ENCODE measurements at regions not wholly inside any gene's neighbourhood (a gene's known extent, or its start where the extent isn't known, plus 50 kb on each side); places are given as distances from the start of the nearest gene placed in this dataset.

GRCh38 chr10:10796061-10796773 lies 221.5 kb upstream of the CELF2 start:
- no peak overlapping the region for H2AFZ ChIP-seq
- H3K79me2 ChIP-seq, result no peaks in the 10 kb centered on the region
- H3K4me1 ChIP-seq (ENCODE audit: insufficient read depth), result peaks cover 29% of the 10 kb centered on the region
- no peak overlapping the region for H3K4me3 ChIP-seq
- peak overlapping the region; percentile 82 for H3K27ac ChIP-seq
- 43% methylated on average over 8 of the region's 8 CpGs for WGBS (ENCODE audit: low lambda C conversion rate, missing lambda C conversion rate)
- no peaks in the 10 kb centered on the region for H3K9me3 ChIP-seq (ENCODE audit: low read depth)
- H3K36me3 ChIP-seq (replicated peaks; ENCODE audit: insufficient read depth, low read depth), result no peaks in the 10 kb centered on the region
- H3K4me2 ChIP-seq, result peak overlapping the region; percentile 44
- H3K27me3 ChIP-seq, result no peaks in the 10 kb centered on the region
- TF ChIP-seq, protein P1, sequence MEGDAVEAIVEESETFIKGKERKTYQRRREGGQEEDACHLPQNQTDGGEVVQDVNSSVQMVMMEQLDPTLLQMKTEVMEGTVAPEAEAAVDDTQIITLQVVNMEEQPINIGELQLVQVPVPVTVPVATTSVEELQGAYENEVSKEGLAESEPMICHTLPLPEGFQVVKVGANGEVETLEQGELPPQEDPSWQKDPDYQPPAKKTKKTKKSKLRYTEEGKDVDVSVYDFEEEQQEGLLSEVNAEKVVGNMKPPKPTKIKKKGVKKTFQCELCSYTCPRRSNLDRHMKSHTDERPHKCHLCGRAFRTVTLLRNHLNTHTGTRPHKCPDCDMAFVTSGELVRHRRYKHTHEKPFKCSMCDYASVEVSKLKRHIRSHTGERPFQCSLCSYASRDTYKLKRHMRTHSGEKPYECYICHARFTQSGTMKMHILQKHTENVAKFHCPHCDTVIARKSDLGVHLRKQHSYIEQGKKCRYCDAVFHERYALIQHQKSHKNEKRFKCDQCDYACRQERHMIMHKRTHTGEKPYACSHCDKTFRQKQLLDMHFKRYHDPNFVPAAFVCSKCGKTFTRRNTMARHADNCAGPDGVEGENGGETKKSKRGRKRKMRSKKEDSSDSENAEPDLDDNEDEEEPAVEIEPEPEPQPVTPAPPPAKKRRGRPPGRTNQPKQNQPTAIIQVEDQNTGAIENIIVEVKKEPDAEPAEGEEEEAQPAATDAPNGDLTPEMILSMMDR (IDR thresholded peaks at IDR 0.05; ENCODE audit: poor library complexity), result no peak
- no peak for TF ChIP-seq EZH2 (IDR thresholded peaks at IDR 0.05; ENCODE audit: borderline replicate concordance)
- no peak for TF ChIP-seq EZH2phosphoT487 (IDR thresholded peaks at IDR 0.05; ENCODE audit: low read depth, severe bottlenecking, unreplicated experiment)
- H4K20me1 ChIP-seq (ENCODE audit: insufficient read depth, poor library complexity, severe bottlenecking), result no peaks in the 10 kb centered on the region
- H3K9me2 ChIP-seq (replicated peaks; ENCODE audit: insufficient read depth), result no peaks in the 10 kb centered on the region
- peak; percentile 23 for DNase-seq (ENCODE audit: low spot score)

- Histone ChIP-seq H3K27ac (peak overlapping the region; percentile 82), H3K79me2 (no peaks in the 10 kb centered on the region), H3K4me2 (peak overlapping the region; percentile 44), H3K4me1 (ENCODE audit: insufficient read depth) (peaks cover 29% of the 10 kb centered on the region), H3K9me3 (ENCODE audit: low read depth) (no peaks in the 10 kb centered on the region), H3K36me3 (replicated peaks; ENCODE audit: insufficient read depth, low read depth) (no peaks in the 10 kb centered on the region), H3K4me3 (no peak overlapping the region), H3K9me2 (replicated peaks; ENCODE audit: insufficient read depth) (no peaks in the 10 kb centered on the region), H3K27me3 (no peaks in the 10 kb centered on the region), H2AFZ (no peak overlapping the region), H4K20me1 (ENCODE audit: insufficient read depth, poor library complexity, severe bottlenecking) (no peaks in the 10 kb centered on the region)
- TF ChIP-seq EZH2 (IDR thresholded peaks at IDR 0.05; ENCODE audit: borderline replicate concordance), result no peak
- TF ChIP-seq, protein P1 (IDR thresholded peaks at IDR 0.05; ENCODE audit: poor library complexity), result no peak
- TF ChIP-seq EZH2phosphoT487 (IDR thresholded peaks at IDR 0.05; ENCODE audit: low read depth, severe bottlenecking, unreplicated experiment), result no peak
- 22% methylated on average over 6 of the region's 6 CpGs for WGBS (ENCODE audit: low lambda C conversion rate, missing lambda C conversion rate)
- peak; percentile 41 for DNase-seq (ENCODE audit: low spot score)
Measured at GRCh38 chr10:10796774-10797415, 220.8 kb upstream of the CELF2 start.

DNA sequence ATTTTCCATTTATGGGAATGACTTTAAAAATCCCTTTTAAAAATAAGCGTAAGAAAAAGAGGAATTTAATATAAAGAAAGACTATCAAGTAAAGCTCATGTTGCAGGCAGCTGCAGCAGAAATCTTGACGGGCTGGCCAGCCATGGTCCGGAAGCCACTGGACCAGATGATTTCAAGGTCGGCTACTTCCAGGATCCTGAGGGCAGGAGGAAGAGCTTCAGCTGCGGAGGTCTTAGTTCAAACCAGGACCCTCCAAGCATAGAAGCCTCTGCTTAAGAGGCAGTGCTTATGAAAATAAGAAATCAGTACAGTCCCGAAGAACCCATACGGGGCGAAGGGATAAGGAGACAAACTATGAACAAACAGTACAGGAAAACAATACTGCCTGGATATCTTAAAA lies 220.2 kb upstream of the CELF2 start:
- H3K4me2 ChIP-seq, result peak overlapping the region; percentile 44
- H3K36me3 ChIP-seq (replicated peaks; ENCODE audit: insufficient read depth, low read depth), result no peaks in the 10 kb centered on the region
- H2AFZ ChIP-seq, result no peak overlapping the region
- H3K4me3 ChIP-seq, result no peak overlapping the region
- H3K9me2 ChIP-seq (replicated peaks; ENCODE audit: insufficient read depth), result no peaks in the 10 kb centered on the region
- H3K9me3 ChIP-seq (ENCODE audit: low read depth), result no peaks in the 10 kb centered on the region
- H3K79me2 ChIP-seq, result no peaks in the 10 kb centered on the region
- H3K27me3 ChIP-seq, result no peaks in the 10 kb centered on the region
- peaks cover 29% of the 10 kb centered on the region for H3K4me1 ChIP-seq (ENCODE audit: insufficient read depth)
- DNase-seq (ENCODE audit: low spot score), result no peak
- H3K27ac ChIP-seq, result peak overlapping the region; percentile 82
- TF ChIP-seq, protein P1 (IDR thresholded peaks at IDR 0.05; ENCODE audit: poor library complexity), result no peak
- no peak for TF ChIP-seq EZH2phosphoT487 (IDR thresholded peaks at IDR 0.05; ENCODE audit: low read depth, severe bottlenecking, unreplicated experiment)
- H4K20me1 ChIP-seq (ENCODE audit: insufficient read depth, poor library complexity, severe bottlenecking), result no peaks in the 10 kb centered on the region
- WGBS (ENCODE audit: low lambda C conversion rate, missing lambda C conversion rate), result 64% methylated on average over 8 of the region's 8 CpGs
